ENCODE measurements at regions not wholly inside any gene's neighbourhood (a gene's known extent, or its start where the extent isn't known, plus 50 kb on each side); places are given as distances from the start of the nearest gene placed in this dataset.

DNA sequence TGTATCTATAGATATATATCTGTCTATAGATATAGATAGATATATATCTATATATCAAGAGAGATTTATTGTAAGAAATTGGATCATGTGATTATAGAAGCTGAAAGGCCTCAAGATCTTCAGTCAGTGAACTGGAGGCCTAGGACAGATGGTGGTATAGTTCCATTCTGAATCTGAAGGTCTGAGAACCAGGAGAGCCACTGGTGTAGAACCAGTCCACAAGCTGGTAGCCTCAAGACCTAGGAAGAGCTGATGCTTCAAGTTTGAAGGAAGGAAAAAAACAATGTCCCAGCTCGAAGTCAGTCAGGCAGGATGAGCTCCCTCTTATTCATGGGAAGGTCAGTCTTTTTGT, 213.2 kb upstream of the JUN start:
- DNase-seq (ENCODE audit: low spot score): no peak

DNA sequence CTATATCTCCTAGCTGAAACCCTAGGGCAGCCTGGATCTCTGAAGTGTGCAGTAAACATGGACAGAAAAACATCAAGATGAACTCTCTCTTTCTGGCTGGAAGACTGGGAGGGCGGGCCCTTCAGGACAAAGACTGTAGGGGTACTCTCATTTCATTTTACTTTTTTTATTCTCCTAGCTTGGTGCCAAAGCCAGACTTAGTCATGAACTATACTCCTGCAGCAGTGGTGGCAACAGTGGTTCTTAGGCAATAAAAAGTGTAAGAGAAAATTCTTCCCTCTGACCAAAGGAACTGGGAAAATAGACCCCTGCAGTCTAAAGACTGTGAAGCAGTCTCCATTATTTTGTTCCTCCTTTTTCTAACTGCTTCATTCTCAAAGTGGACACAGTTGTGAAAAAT, 213.8 kb upstream of the JUN start:
- no peak for DNase-seq (ENCODE audit: low spot score)

DNA sequence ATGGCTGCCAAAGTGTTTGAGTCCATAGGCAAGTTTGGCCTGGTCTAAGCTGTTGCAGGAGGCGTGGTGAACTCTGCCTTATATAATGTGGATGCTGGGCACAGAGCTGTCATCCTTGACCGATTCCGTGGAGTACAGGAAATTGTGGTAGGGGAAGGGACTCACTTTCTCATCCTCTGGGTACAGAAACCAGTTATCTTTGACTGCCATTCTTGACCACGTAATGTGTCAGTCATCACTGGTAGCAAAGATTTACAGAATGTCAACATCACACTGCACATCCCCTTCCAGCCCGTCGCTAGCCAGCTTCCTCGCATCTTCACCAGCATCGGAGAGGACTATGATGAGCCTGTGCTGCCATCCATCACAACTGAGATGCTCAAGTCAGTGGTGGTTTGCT, 215.8 kb upstream of the JUN start:
- DNase-seq (ENCODE audit: low spot score): no peak

DNA sequence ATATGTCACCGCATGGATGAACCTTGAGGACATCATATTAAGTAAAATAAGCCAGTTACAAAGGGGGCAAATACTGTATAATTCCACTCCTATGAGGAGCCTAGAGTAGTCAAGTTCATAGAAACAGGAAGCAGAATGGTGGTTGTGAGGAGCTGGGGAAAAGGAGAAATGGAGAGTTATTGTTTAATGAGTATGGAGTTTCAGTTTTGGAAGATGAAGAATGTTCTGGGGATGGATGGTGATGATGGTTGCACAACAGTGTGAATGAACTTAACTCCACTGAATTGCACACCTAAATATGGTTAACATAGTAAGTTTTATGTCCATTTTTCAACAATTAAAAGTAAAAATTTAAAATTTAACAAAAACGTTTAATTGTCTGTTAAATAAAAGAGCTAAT, 220.9 kb upstream of the JUN start:
- DNase-seq (ENCODE audit: low spot score): no peak

DNA sequence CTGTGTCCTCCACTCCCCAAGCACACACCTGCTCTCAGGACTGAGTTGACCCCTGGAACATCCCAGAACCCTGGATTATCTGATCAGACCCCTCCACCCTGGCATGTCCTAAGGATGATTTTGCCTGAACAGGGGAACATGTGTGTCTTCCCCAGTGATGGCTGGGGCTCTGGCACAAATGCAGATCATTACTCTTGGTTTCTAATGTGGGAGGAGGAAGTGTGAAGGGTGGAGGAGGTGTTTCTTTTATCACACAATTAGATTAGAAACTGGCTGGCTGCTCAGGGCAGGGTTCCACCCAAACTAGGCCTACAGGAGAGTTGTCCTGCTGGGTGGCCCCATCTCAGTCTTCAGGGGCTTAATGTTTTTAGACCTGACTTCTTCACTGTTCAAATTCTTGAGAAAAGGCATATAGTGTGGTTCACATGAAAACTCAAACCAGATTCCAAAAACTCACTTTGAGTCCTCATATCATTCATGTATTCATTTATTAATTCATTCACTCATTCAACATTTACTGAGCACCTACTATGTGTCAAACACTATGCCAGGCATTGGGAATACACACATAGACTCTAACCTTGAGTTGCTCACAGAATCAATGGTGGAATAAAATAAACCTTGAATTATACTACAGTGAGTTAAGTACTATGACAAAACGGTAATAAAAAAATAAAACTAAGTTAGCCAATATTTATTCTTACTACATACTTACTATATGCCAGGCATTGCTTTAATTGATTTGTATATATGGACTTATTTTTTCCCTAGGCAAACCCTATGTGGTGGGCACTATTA, 221.8 kb upstream of the JUN start:
- no peak for DNase-seq (ENCODE audit: low spot score)

DNA sequence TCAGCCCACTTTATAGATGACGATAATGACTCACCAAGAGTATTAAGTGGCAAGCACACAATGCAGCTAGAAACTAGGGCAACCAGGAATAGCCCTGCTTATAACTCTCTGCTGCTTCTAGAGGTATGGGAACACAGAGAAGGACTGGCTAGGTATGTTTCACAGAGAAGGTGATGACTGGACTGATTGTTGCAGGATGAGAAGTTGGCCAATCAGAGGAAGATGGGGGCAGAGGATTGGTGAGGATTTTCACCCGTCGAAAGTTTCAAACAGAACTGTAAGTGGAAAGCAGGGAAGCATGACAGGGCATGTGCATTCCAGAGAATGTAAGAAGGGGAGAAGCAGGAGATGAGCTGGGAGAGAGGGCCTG, 222.4 kb upstream of the JUN start:
- no peak for DNase-seq (ENCODE audit: low spot score)

DNA sequence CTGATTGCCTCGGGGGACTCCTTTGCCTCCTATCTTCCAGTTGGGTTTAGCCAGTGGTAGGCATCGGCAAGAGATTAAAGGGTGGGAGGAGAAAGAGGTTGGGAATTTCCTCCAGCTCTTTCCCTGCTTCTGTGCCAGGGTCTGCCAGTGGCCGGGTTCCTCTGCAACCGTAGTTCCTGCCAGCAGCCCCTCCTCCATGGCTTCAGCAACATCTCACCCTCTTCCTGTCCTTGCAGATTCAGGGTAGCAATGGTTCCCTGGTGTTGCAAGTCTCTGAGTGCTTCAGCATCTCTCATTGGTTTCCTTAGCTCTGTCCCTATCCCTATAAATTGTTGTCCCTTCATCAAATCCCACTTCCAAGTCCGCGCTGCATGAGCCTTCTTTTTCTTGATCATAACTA, 223.1 kb upstream of the JUN start:
- DNase-seq (ENCODE audit: low spot score): no peak

DNA sequence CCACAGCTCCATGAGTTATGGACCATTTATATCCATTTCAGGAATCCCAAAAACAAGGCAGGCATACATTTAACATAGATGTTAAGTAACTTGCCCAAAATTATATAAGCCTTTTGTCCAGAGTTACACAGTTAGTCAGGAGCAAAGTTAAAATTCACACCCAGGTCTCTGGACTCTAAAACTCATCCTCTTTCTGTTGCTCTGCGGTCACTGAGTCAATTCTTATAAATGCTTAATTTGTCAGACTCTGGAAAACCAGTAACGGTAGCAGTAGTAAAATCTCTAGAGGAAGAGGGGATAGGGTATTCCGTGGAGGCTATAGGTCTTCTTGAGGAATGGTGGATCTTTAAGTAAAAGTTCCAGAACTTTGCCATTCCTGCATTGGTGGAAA, 223.6 kb upstream of the JUN start:
- DNase-seq (ENCODE audit: low spot score): no peak

DNA sequence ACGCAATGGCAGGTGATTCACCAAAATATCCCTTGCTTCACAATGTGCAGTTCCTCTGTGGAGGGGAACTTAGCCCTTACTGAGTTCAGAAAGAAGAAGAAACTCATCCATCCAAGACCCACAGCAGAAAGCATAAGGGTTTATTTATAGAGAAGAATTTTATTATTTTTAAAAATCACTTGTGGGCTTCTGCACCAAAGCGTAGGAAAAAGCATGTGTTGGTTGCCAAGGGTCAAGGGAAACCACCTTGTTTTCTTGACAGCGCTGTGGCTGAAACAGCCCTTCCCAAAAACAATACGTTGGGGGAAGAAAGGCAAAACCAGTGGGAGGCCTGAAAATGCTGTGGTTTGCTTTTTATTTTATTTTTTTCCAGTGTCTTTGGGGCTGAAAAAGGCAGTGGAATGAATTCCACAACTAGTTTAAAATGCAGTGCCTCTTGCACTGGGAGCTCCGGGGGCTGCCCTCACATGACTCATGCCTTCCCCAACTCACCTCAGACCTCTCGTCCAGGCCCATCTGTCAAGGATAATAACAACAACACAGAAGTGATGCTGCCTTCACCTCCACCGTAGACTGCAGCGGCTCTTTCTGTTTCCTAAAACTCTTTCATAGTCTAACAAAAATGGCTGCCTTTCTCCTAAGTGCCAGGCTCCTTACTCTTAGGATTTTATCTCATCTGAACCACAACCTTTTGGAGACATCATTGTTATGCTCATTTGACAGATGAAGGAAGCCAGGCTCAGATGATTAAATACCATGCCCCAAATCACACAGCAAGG, 224.2 kb upstream of the JUN start:
- DNase-seq (ENCODE audit: low spot score): no peak

DNA sequence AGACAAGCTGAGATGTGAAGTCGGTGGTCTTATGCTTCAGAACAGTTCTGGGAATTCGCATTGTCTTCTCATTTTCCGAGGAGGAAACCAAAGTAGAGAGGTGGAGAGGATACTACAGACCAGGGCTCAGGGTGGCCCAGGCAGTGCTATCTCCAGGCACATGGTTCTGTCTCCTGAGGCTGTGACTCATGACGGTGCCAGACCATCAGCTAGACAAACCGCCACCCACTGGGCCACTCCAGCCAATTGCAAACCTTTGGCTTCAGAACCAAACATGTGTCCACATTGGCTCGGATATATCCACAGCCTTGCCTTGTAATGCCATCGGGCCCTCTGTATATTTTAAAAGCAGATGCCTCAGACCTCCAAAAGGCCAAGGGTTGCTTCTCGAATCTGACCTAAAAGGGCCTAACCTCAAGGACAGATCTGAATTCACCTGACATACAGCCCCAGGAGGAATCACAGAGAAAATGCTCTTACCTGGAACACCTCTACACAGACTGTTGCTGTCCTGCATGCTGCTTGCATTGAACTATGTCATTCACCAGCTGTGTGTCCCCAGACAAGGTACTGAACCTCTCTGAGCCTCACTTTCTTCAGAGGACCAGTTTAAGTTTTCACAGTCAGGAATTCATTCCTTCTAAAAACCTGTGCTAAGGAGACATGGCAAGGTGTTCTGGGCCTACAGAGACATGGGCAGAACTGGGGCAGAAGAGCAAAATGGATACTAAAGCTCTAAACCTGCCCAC, 224.9 kb upstream of the JUN start:
- no peak for DNase-seq (ENCODE audit: low spot score)

DNA sequence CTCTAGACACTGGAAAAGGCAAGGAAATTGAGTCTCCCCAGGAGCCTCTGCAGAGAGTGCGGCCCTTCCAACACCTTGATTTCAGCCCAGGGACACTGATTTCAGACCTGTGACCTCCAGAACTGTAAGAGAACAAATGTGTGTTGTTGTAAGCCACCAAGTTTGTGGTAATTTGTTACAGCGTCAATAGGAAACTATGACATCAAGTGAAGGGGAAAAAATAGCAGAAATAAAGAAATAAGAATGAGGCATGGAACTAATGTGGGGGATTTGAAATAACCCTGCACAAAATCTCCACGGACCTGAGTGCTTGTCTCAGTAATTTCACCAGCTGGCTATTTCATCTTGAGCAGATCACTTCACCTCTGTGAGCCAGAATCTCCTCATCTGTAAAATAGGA, 227.8 kb upstream of the JUN start:
- no peak for DNase-seq (ENCODE audit: low spot score)

DNA sequence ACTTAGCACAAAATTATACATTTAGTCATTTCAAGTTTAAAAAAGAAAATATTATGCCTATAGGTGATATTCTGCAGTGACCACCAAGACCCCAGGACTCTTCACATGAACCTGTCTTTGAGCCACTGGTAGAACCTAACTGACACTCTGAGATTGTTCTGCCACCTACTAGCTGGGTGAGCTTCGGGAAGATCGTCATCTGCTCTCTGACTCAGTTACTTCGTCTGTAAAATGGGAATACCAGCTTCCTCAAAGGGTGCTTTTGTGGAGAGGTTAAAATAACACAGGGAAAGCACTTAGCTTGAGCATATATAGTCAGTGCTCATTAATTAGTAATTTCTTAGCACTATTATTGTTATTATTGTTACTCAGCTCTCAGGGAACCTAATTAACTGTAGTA, 228.5 kb upstream of the JUN start:
- DNase-seq (ENCODE audit: low spot score): no peak

DNA sequence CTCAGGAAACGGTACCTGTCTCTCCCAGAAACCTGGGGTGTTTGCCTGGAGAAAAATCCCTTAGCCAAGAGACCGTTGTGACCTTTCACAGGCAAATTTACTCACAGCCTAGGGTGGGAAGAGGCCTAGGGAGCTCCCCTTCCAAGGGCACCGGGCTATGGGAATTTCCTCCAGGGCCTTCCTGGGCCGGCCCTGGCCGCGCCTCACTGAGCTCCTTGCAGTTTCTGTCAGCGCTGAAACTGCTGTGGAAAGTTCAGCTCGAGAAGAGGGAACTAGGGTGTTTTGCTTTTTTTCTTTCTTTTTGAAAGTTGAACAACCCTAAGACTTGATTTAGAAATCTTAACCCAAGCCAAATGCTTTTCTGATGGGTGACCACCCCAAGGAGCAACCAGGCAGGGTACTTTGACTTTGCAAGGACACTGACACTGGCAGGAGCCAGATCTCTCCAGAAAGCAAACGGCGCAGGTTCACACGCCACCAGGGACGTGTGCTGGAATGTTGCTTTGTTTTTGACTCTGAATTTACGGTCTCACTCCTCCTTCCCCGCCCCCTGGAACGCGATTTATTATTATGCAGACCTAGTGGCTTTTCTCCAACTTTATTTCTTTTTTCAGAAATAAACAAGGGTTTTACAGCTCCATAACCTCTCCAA, 229.6 kb upstream of the JUN start:
- DNase-seq (ENCODE audit: low spot score): peak; percentile 70

DNA sequence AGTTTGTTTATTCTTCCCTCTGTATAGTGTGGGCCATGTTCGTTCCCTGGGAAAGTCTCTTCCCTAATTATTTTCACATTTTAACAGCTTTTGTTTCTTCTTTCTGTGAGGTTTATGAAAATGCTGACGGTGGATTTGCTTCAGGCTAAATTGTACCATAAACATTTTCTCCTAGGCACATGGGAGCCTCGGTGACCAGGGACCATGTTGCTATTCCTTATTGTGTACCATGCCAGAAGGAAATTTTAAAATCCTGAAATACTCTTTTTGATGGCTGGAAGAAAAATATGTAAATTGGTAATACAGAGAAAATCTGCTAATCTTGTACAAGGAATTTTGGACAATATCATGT, 230.1 kb upstream of the JUN start:
- no peak for DNase-seq (ENCODE audit: low spot score)

DNA sequence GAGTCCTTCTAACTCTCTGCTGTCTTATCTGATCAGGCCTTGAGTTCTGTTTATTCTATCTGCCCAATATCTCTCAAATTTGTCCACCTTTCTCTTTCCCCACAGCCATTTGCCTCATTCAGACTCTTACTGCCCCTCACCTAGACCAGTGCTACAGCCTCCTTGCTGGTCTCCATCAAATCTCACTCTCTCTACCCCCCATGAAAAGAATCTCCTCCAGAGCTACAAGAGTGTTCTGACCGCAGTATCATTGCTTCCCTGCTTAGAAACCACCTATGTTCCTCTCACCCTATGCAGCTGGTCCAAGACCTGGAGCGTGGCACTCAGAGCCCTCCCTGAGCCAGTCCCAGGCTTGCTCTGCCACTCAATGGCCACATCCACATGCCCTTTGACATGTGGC, 231.0 kb upstream of the JUN start:
- DNase-seq (ENCODE audit: low spot score): no peak

DNA sequence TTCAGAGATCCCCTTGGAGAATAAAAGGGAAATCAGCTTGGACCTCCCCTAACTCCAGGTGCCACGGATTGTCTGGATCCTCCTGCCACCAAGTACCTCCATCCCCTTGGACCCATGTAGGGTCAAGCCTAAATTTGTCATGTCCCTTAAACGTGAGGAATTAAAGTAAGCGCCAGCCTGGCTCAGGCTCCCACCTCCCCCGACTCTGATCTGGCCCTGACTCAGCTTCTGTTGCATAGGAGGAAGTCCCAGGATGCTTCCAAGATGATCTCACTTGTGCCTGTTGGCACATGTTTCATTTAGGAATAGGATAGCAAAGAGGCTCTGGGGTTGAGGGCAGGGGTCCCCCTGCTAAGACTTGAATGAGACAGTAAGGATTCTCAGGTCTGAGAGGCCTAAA, 231.9 kb upstream of the JUN start:
- DNase-seq (ENCODE audit: low spot score): peak; percentile 75

DNA sequence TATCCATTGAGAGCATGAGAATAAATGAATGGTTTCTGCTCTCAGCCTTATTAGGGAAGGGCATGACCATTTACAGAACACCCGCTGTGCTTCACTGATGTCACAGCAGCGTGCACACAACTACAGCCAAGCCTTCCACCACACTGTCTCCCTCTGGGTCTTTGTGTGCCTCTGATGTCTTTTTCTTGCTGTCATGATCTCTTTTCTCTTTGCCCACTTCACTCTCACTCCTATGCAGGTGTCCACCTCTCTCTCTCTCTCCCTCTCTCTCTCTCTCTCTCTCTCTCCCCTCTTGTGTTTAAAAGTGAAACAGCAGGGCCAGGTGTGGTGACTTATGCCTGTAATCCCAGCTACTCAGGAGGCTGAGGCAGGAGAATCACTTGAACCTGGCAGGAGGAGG, 232.5 kb upstream of the JUN start:
- no peak for DNase-seq (ENCODE audit: low spot score)

DNA sequence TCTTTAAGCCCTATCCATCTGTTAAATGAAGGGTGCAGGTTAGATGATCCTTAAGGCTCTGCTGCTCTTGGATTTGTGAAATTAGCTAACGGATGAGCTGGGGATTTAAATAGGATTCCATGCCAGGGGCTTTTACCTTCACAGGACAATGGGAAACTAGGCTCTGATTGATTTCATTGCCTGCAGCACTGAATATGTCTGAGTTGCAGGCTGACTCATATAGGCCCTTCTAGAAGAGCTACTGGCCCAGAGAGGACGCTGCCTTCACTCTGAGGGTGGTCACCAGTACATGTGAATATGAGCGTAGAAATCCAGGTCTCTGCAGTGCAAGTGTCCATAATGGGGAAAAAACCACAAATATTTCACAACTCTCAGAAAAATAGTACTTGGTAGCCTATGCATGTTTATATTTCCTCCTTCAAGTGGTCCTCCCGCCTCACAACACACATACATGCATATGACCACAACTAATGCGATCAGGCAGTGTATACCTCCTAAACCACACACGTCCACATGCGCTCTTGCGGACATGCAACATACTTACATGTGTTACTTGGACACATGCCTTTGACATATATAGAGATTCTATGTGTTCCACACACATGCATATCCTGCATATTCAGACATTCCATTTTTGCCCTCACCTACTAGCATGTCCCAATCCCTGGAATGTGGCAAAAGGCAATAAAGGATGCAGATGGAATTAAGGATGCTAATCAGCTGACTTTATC, 233.8 kb upstream of the JUN start:
- DNase-seq (ENCODE audit: low spot score): no peak

DNA sequence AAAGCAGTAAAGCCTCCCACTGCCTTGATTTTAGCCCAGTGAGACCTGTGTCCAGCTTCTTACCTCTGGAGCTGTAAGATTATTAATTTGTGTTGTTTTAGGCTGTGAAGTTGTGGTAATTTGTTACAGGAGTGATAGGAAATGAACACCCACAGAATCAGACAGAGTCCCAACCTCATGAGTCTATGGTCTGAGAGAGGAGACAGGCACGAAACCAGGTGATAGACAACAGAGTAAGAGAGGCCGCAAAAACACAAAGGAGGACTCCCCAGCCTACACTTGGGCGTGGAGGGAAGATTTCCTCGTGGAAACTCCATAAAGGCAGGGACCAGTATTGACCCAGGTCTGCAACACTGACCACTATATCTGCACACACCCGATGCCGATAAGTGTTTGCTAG, 234.6 kb upstream of the JUN start:
- no peak for DNase-seq (ENCODE audit: low spot score)

DNA sequence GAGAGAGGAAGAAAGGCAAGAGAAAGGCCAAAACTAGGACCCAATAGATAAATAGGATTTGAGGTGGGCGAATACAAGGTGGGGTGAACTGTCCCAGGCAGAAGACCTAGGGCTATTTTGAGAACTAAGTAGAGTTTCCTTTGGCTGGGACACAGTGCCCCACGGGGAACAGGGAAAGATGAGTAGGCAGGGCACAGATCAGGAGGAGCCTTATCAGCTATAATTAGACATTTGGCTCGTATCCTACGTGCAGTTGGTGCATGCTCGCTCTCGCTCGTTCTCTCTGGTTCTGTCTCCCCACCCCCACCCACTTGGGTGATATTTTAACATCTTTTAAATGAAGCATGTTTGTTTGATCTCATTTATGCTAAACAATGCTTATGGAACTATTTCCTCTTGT, 235.0 kb upstream of the JUN start:
- no peak for DNase-seq (ENCODE audit: low spot score)

DNA sequence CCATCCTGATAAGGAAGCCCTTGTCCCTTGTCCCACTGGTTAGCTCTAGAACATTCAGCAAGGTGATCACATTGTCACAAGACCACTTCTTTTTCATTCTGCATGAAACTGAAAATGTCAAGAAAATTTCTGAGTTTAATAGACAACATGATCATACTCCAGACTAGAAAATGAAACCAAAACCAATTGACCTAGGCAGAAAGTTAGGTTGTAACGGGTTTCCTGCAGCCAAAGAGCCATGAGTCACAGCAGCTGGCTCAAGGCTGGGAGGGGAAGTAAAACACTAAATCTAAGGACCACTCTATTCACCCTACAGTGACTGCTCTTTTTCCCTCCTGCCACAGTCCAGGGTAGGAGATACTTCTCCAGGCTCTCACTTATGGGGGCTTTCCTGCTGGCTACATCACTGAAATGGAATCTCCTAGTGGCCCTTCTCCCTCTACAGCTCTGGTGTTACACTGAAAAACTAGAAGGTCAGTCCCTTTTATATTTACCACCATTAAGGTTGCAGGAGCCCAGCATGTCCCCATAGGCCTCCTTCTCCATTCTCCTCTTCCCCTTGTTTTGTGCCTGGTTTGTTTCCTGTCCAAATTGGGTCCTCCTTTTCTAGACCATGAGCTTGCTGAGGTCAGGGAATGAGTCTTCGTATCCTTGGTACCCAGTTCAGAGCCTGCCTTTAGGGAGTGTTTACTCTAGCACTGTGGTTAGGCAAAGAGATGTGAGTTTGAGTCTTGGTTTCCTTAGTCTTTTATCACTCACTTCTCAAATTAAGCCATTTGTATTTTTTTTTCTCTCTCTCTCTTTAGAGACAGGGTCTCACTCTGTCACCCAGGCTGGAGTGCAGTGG, 236.5 kb upstream of the JUN start:
- DNase-seq (ENCODE audit: low spot score): peak; percentile 81

Measured in umbilical cord (tissue), 1 donor.